Thyroid gland (tissue), 4 donors: ENCODE measurements at regions not wholly inside any gene's neighbourhood (a gene's known extent, or its start where the extent isn't known, plus 50 kb on each side); places are given as distances from the start of the nearest gene placed in this dataset.

Experiments used
- DNase-seq, 2 donors: peaks; one replicate each; pipeline ENCODE4 v3.0.0-alpha.2; 2019
- H3K27ac ChIP-seq, 3 donors: fragments of 200-600 bp; sonication (generic); 1 replicate in 2 of 3; 2 replicates in 1 of 3; pipeline ENCODE4 v1.5.1; 2016 to 2019; ENCODE audit warnings: mild to moderate bottlenecking in 1 of 3, moderate library complexity in 1 of 3
- H3K27me3 ChIP-seq: fragments of 200-600 bp; sonication (generic); one replicate; pipeline ENCODE4 v1.5.1; 2019
- H3K36me3 ChIP-seq, 2 donors: fragments of 200-600 bp; sonication (generic); one replicate each; pipeline ENCODE4 v1.5.1; 2016 to 2019
- H3K4me1 ChIP-seq, 2 donors: fragments of 200-600 bp; sonication (generic); one replicate each; pipeline ENCODE4 v1.5.1; 2017 to 2019
- H3K4me3 ChIP-seq, 3 donors: fragments of 200-600 bp; sonication (generic); replicated peaks in 1 of 3; 1 replicate in 2 of 3; 2 replicates in 1 of 3; pipeline ENCODE4 v1.5.1; 2016; ENCODE audit warnings: mild to moderate bottlenecking in 1 of 3
- H3K9me3 ChIP-seq: fragments of 200-600 bp; sonication (generic); one replicate; pipeline ENCODE4 v1.5.1; 2017
- POLR2A ChIP-seq, 2 donors: fragments of 450-650 bp; IDR thresholded peaks; one replicate each; pipeline ENCODE4 v1.6.1; 2017; ENCODE audit warnings: antibody characterized with exemption in 2 of 2, mild to moderate bottlenecking in 2 of 2, moderate library complexity in 1 of 2
- WGBS, 2 donors: methylation state at CpG; one replicate each; pipeline ENCODE4 v1.1.5; 2017; 5-methylcytosine and 5-hydroxymethylcytosine counted together
- intact Hi-C: fragments of 100-400 bp; cut with DNase I; formaldehyde crosslinking; loops from one replicate; pipeline ENCODE4 v1.15.1; 2023
- TF ChIP-seq, protein P1 (sequence below), 6 experiments: fragments of 200-600 bp in 3 of 6; fragments of 450-650 bp in 3 of 6; sonication (generic) in 3 of 6; IDR thresholded peaks; one replicate each; pipeline ENCODE4 v1.5.1; 2016 to 2019; ENCODE audit warnings: antibody characterized with exemption in 6 of 6, mild to moderate bottlenecking in 2 of 6, inconsistent platforms in 1 of 6, moderate library complexity in 1 of 6

DNA sequence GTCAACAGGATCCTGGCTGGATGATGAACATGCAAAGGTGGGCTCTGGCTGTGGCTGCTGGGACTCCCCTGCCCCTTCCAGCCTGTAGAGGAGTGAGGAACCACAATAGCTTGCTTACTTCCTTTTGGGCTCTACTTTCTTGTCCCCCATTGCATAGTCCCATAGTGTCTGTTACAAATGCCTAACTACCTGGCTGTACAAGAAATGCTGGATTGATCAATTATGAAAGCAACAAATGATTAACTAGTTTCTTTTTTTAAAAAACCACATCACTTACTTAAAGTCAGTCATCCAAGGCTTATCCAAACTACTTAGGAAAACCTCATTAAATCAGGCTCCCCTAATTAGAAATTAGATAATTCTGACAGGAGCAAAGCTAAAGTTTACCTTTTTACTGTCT is 514.1 kb upstream of the PKN2 start:
- intact Hi-C loops, result no loop called here
- TF ChIP-seq, protein P1, sequence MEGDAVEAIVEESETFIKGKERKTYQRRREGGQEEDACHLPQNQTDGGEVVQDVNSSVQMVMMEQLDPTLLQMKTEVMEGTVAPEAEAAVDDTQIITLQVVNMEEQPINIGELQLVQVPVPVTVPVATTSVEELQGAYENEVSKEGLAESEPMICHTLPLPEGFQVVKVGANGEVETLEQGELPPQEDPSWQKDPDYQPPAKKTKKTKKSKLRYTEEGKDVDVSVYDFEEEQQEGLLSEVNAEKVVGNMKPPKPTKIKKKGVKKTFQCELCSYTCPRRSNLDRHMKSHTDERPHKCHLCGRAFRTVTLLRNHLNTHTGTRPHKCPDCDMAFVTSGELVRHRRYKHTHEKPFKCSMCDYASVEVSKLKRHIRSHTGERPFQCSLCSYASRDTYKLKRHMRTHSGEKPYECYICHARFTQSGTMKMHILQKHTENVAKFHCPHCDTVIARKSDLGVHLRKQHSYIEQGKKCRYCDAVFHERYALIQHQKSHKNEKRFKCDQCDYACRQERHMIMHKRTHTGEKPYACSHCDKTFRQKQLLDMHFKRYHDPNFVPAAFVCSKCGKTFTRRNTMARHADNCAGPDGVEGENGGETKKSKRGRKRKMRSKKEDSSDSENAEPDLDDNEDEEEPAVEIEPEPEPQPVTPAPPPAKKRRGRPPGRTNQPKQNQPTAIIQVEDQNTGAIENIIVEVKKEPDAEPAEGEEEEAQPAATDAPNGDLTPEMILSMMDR (IDR thresholded peaks at IDR 0.05), result no peak
- TF ChIP-seq POLR2A (IDR thresholded peaks at IDR 0.05), result no peak
- Histone ChIP-seq H3K27ac (no peak overlapping the region), H3K4me3 (no peak overlapping the region), H3K9me3 (no peaks in the 10 kb centered on the region), H3K36me3 (no peaks in the 10 kb centered on the region), H3K27me3 (no peaks in the 10 kb centered on the region), H3K4me1 (no peaks in the 10 kb centered on the region)
- DNase-seq, result no peak

DNA sequence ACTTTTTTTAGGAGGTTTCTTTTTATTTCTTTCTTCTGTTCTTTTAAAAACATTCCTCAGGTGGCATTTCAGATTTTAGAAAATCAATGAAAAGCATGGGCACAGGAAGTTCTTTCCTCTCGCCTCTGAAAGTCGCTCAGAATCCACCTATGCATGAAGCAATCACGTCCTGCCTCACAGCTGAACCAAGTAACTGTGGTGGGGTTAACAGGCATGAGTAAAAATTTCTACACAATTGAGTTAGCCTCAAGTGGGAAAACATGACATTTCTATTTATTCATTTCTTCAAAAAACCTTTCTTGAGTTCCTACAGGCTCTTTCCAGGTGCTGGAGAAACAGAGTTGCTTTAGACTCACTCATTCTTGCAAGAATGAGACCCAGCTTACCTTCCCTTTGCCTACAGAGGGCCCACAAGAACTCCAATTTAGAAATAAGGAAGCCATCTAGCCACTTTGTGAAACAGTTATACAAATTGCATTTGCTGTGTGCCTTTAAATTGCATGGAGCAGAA is 508.9 kb upstream of the PKN2 start:
- WGBS, 2 donors, result 37 to 59% methylated on average over 3 of the region's 3 CpGs
- no peak overlapping the region for H3K4me3 ChIP-seq
- H3K27ac ChIP-seq, result no peak overlapping the region
- TF ChIP-seq POLR2A (IDR thresholded peaks at IDR 0.05), result no peak
- TF ChIP-seq, protein P1 (IDR thresholded peaks at IDR 0.05), result no peak
- no peaks in the 10 kb centered on the region for H3K36me3 ChIP-seq
- intact Hi-C loops, result no loop called here
- peaks cover 4 to 7% of the 10 kb centered on the region in 2 donors for H3K4me1 ChIP-seq
- peak; percentile 10 to 34 for DNase-seq
- H3K27me3 ChIP-seq, result no peaks in the 10 kb centered on the region
- no peaks in the 10 kb centered on the region for H3K9me3 ChIP-seq

DNA sequence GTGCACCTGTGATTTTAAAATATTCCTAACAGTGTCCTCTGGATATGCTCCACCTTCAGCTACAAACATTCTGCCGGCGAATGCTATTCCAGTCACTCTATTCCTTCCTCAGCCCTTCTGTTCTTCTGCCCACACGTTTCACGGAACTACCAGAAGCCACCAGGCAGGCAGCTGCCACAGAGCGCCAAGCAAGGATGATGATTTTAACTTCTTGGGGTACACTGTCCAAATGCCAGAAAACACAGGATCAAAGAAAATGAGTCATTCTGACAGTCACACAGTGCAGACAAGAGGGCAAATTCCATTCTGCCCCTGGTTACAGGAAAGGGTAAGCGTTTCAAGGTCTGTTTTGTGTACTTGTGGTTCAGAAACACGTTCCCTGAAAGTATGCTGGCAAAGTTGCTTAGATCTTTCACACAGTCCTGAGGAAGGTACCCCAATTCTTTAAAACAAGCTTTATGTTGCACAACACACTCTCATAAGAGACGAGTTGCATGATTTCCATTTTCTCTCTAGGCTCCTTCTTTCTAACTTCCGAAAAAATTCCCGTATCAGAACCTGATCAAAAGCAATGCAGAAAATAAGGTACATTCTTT is 508.3 kb upstream of the PKN2 start:
- no peaks in the 10 kb centered on the region for H3K27me3 ChIP-seq
- H3K4me3 ChIP-seq, result no peak overlapping the region
- 71 to 77% methylated on average over 10 of the region's 10 CpGs for WGBS, 2 donors
- no peaks in the 10 kb centered on the region for H3K36me3 ChIP-seq
- H3K27ac ChIP-seq, result no peak overlapping the region
- DNase-seq, result peak in 1 of 2 donors; percentile 23
- TF ChIP-seq POLR2A (IDR thresholded peaks at IDR 0.05), result no peak
- TF ChIP-seq, protein P1 (IDR thresholded peaks at IDR 0.05), result no peak
- intact Hi-C loops, result no loop called here
- peaks cover 4 to 7% of the 10 kb centered on the region in 2 donors for H3K4me1 ChIP-seq
- H3K9me3 ChIP-seq, result no peaks in the 10 kb centered on the region

DNA sequence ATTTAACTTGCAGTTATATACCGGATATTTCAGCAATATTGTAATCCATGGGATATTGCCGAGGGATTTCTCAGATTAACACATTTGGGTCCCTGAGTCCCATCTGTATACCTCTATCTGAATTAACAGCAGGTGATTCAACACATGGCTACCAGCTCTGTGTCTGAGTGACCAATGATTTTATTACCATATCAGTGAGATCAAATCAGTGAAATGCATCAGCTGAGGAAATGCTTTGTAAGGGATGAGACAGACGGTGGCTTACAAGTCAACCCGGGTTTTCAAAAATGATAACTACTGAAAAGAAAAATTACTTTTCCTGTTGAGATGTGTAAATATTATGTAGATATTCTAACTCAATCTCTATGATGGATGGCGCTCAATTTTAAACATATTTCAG is 504.1 kb upstream of the PKN2 start:
- no peaks in the 10 kb centered on the region for H3K36me3 ChIP-seq
- H3K4me3 ChIP-seq, result no peak overlapping the region
- H3K9me3 ChIP-seq, result no peaks in the 10 kb centered on the region
- H3K4me1 ChIP-seq, result peaks cover 4 to 7% of the 10 kb centered on the region in 2 donors
- no peak for DNase-seq
- H3K27me3 ChIP-seq, result no peaks in the 10 kb centered on the region
- 88 to 91% methylated on average over 5 of the region's 5 CpGs for WGBS, 2 donors
- TF ChIP-seq, protein P1 (IDR thresholded peaks at IDR 0.05), result no peak
- TF ChIP-seq POLR2A (IDR thresholded peaks at IDR 0.05), result no peak
- intact Hi-C loops, result no loop called here
- no peak overlapping the region for H3K27ac ChIP-seq

DNA sequence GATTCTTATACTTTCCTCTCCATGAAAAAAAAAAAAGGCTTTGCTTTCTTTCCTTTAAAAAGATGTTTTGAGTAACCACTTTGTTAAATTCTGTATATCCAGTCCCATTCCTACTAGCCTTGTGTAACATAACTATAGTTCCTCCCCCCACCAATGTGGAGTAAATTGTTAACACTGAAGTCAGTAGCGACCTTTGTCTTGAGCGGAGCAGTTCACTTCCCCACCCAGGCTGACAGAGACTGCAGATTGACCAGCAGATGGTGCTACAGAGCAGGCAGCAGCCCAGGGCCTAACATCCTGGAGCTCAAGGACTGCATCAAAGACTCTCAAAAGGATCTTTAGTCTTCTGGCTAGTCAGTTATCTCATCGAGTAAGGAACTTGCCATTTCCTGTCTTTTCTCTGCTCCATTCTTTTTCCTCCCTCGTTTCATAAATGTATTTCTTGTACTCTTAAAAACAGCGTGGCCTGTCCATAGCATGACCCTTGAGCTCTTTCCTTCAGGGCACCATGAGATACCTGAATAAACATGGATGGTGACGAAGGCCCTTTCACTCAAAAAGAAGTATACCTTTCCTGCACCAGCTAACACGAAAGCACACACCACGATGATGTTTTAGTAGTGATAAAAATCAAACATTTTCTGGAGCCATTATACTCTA is 503.5 kb upstream of the PKN2 start:
- intact Hi-C loops, result no loop called here
- TF ChIP-seq POLR2A (IDR thresholded peaks at IDR 0.05), result no peak
- TF ChIP-seq, protein P1 (IDR thresholded peaks at IDR 0.05), result peak; percentile 35 to 92 (median 62)
- Histone ChIP-seq H3K27me3 (no peaks in the 10 kb centered on the region), H3K9me3 (no peaks in the 10 kb centered on the region), H3K27ac (no peak overlapping the region), H3K4me1 (peaks cover under 1% of the 10 kb centered on the region in 2 donors), H3K36me3 (no peaks in the 10 kb centered on the region), H3K4me3 (no peak overlapping the region)
- WGBS, 2 donors, result 38 to 41% methylated on average over 8 of the region's 8 CpGs
- peak; percentile 56 to 69 for DNase-seq
